Stimulated activated naive CD8-positive, alpha-beta T cell treated with anti-CD3 and anti-CD28 coated beads, Interleukin-15, amount 100 ng/mL, for 72 hours (primary cell): ENCODE measurements at regions not wholly inside any gene's neighbourhood (a gene's known extent, or its start where the extent isn't known, plus 50 kb on each side); places are given as distances from the start of the nearest gene placed in this dataset.
"Not testable (repeated sequence)": the region's sequence is repeated elsewhere in the genome, so short reads cannot be mapped to it uniquely, and the experiment has no call there.

ENCODE experiments used
- ATAC-seq: fragments of 150-1000 bp; cut with Tn5 transposase; 2 replicates; pipeline ENCODE4 v1.10.0; 2021; ENCODE audit warnings: mild to moderate bottlenecking, moderate library complexity
- DNase-seq, 2 donors: peaks; one replicate each; pipeline ENCODE4 v3.0.0; 2021 to 2022
- H3K27ac Mint-ChIP-seq, 2 donors: one replicate each; pipeline ENCODE4 v1.8.0; 2022; ENCODE audit warnings: mild to moderate bottlenecking in 2 of 2, mixed read lengths in 2 of 2, moderate library complexity in 2 of 2
- H3K27me3 Mint-ChIP-seq: one replicate; pipeline ENCODE4 v1.8.0; 2022; ENCODE audit warnings: mixed read lengths
- H3K4me1 Mint-ChIP-seq: one replicate; pipeline ENCODE4 v1.8.0; 2022; ENCODE audit warnings: mild to moderate bottlenecking, mixed read lengths
- H3K4me3 Mint-ChIP-seq, 2 donors: one replicate each; pipeline ENCODE4 v1.8.0; 2022; ENCODE audit warnings: mild to moderate bottlenecking in 2 of 2, mixed read lengths in 2 of 2, moderate library complexity in 1 of 2
- H3K9me3 Mint-ChIP-seq, 2 donors: one replicate each; pipeline ENCODE4 v1.8.0; 2022; ENCODE audit warnings: mixed read lengths in 2 of 2

DNA sequence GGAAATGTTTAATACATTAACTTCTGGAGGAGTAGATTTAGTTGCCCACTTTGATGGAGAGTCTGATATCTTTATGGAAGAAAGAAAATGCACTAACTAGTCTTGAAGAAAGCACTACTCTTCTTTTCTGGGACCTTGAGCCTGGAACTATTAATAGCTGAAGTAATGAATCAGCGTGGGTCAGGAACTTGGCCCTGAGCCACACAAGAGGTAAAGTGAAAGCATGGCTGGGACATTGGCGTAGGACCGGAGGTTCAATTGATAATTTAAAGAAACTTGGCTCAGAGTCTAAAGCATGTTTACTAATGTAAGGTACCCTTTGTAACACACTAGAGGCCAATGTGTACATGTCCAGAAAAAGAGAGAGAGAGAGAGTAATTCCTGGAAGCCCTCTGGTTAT is 195.5 kb downstream of the CDY1B start:
- DNase-seq, H3K4me1 Mint-ChIP-seq, H3K27ac Mint-ChIP-seq, ATAC-seq, H3K4me3 Mint-ChIP-seq, H3K27me3 Mint-ChIP-seq, H3K9me3 Mint-ChIP-seq: not testable (repeated sequence)

- H3K9me3 Mint-ChIP-seq, H3K27ac Mint-ChIP-seq, DNase-seq, H3K27me3 Mint-ChIP-seq, H3K4me3 Mint-ChIP-seq, H3K4me1 Mint-ChIP-seq: not testable (repeated sequence)
- peak; percentile 76 for ATAC-seq
Observed at GRCh38 chrY:23850782-23851181, 197.0 kb downstream of the CDY1B start.

GRCh38 chrY:23847806-23848447 is 199.9 kb downstream of the CDY1B start:
- H3K4me1 Mint-ChIP-seq, ATAC-seq, H3K4me3 Mint-ChIP-seq, H3K9me3 Mint-ChIP-seq, H3K27me3 Mint-ChIP-seq, DNase-seq, H3K27ac Mint-ChIP-seq: not testable (repeated sequence)

GRCh38 chrY:23843720-23844119 is 204.1 kb downstream of the CDY1B start:
- not testable (repeated sequence) for H3K4me1 Mint-ChIP-seq, H3K4me3 Mint-ChIP-seq, H3K27ac Mint-ChIP-seq, H3K9me3 Mint-ChIP-seq, H3K27me3 Mint-ChIP-seq, DNase-seq
- ATAC-seq = peak; percentile 55

DNA sequence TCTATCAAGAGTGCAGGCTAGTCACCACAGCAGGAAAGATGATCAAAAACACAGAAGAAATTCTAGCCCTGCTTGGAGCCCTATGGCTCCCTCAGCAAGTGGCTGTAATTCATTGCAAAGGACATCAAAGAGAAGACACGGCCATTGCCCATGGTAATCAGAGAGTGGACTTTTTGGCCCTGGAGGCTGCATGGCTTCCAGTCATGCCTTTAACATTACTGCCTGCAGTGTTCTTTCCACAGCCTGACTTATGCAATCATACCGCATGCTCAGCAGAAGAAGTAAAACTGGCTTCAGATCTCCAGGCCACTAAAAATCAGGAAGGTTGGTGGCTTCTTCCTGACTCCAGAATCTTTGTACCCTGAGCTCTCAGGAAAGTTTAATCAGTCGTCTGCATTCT is 218.1 kb downstream of the CDY1B start:
- H3K9me3 Mint-ChIP-seq, H3K27me3 Mint-ChIP-seq, H3K4me1 Mint-ChIP-seq, DNase-seq, H3K4me3 Mint-ChIP-seq, H3K27ac Mint-ChIP-seq, ATAC-seq: not testable (repeated sequence)

GRCh38 chrY:23821929-23822328 is 225.9 kb downstream of the CDY1B start:
- not testable (repeated sequence) for H3K4me1 Mint-ChIP-seq, H3K27ac Mint-ChIP-seq, DNase-seq, H3K4me3 Mint-ChIP-seq, ATAC-seq, H3K27me3 Mint-ChIP-seq, H3K9me3 Mint-ChIP-seq

- DNase-seq, H3K4me1 Mint-ChIP-seq, ATAC-seq, H3K9me3 Mint-ChIP-seq, H3K27ac Mint-ChIP-seq, H3K27me3 Mint-ChIP-seq, H3K4me3 Mint-ChIP-seq: not testable (repeated sequence)
Observed at GRCh38 chrY:23790682-23791081, 257.1 kb downstream of the CDY1B start.

DNA sequence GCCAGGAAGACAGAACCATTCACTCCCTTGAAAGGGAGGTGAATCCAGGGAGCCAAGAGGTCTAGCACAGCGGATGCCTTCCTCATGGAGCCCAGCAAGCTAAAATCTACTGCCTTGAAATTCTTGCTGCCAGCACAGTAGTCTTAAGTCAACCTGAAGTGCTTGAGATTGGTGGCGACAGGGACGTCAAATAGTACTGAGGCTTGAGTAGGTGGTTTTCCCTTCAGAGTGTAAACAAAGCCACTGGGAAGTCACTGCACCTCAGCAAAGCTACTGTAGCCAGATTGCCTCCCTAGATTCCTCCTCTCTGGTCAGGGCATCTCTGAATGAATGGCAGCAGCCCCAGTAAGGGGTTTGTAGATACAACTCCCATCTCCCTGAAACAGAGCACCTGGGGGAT is 299.1 kb downstream of the CDY1B start:
- not testable (repeated sequence) for DNase-seq, H3K4me3 Mint-ChIP-seq, H3K9me3 Mint-ChIP-seq, H3K27me3 Mint-ChIP-seq, H3K27ac Mint-ChIP-seq, ATAC-seq, H3K4me1 Mint-ChIP-seq
